Smooth muscle cell (in vitro differentiated cells): ENCODE measurements at regions not wholly inside any gene's neighbourhood (a gene's known extent, or its start where the extent isn't known, plus 50 kb on each side); places are given as distances from the start of the nearest gene placed in this dataset.

Experiments used
- DNase-seq: peaks from one replicate; lab custom pipeline; 2025; ENCODE audit not compliant: unreplicated experiment; lab: John Stamatoyannopoulos, UW
- H2AFZ ChIP-seq: fragments of 200-600 bp; sonication (generic); 2 replicates; pipeline ENCODE4 v1.6.0; 2016; ENCODE audit warnings: antibody characterized with exemption, low read depth, mild to moderate bottlenecking
- H3F3A ChIP-seq: fragments of 200-600 bp; sonication (generic); 2 replicates; pipeline ENCODE4 v1.6.0; 2017; ENCODE audit warnings: antibody characterized with exemption, low read depth
- H3K27ac ChIP-seq: fragments of 200-600 bp; sonication (generic); 2 replicates; pipeline ENCODE4 v1.5.1; 2016; ENCODE audit warnings: low read depth, mild to moderate bottlenecking
- H3K27me3 ChIP-seq: fragments of 200-600 bp; sonication (generic); 2 replicates; pipeline ENCODE4 v1.6.1; 2016; ENCODE audit warnings: low read depth, mild to moderate bottlenecking
- H3K36me3 ChIP-seq: fragments of 200-600 bp; sonication (generic); 2 replicates; pipeline ENCODE4 v1.5.1; 2016; ENCODE audit warnings: low read depth
- H3K4me1 ChIP-seq: fragments of 200-600 bp; sonication (generic); 2 replicates; pipeline ENCODE4 v1.5.1; 2016; ENCODE audit warnings: low read depth
- H3K4me2 ChIP-seq: fragments of 200-600 bp; sonication (generic); 2 replicates; pipeline ENCODE4 v1.6.0; 2016; ENCODE audit warnings: mild to moderate bottlenecking
- H3K4me3 ChIP-seq: fragments of 200-600 bp; sonication (generic); 2 replicates; pipeline ENCODE4 v1.5.1; 2016; ENCODE audit warnings: mild to moderate bottlenecking
- H3K79me2 ChIP-seq: fragments of 200-600 bp; sonication (generic); 2 replicates; pipeline ENCODE4 v1.6.0; 2016; ENCODE audit warnings: low read depth, mild to moderate bottlenecking
- H3K9ac ChIP-seq: fragments of 200-600 bp; sonication (generic); 2 replicates; pipeline ENCODE4 v1.6.0; 2016; ENCODE audit warnings: low read depth
- H3K9me3 ChIP-seq: fragments of 200-600 bp; sonication (generic); replicated peaks from 2 replicates; pipeline ENCODE4 v1.5.1; 2016; ENCODE audit warnings: low read depth
- H4K20me1 ChIP-seq: fragments of 200-600 bp; sonication (generic); 2 replicates; pipeline ENCODE4 v1.6.0; 2016; ENCODE audit warnings: low read depth
- WGBS: methylation state at CpG from one replicate; pipeline ENCODE4 v1.1.7; 2016; ENCODE audit warnings: low lambda C conversion rate; 5-methylcytosine and 5-hydroxymethylcytosine counted together
- TF ChIP-seq, protein P1 (sequence below): fragments of 200-600 bp; sonication (generic); IDR thresholded peaks from 2 replicates; pipeline ENCODE4 v1.5.1; 2017; ENCODE audit warnings: borderline replicate concordance, mild to moderate bottlenecking, antibody characterized with exemption; ENCODE audit not compliant: insufficient read depth, poor library complexity, severe bottlenecking

DNA sequence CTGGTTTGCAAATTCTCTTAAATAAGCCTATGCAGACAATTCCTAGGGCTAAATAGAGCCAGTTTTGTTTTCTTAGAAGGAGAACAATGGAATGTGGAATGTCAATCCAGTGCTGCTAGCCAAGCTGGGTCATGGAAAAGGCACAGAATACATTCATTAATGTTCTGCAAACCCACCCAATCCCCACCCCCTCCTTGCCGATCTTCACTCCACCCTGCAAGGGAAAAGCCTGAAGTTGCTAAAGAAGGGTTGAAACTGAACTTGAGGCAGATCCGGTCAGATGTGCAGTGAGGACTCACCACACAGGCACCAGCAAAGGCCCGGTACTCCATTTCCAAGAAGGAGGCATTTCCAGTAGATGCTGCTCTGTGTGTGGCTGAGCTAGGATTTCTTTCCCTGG is 179.6 kb downstream of the PLPP3 start:
- Histone ChIP-seq H2AFZ (no peak overlapping the region), H3K27ac (no peak overlapping the region), H3K4me3 (no peak overlapping the region), H3K36me3 (no peaks in the 10 kb centered on the region), H3F3A (peaks cover 8% of the 10 kb centered on the region), H3K9me3 (no peaks in the 10 kb centered on the region), H3K79me2 (no peaks in the 10 kb centered on the region), H3K4me1 (peaks cover 13% of the 10 kb centered on the region), H4K20me1 (no peaks in the 10 kb centered on the region), H3K4me2 (no peak overlapping the region), H3K27me3 (no peaks in the 10 kb centered on the region), H3K9ac (no peak overlapping the region)
- 91% methylated on average over 3 of the region's 3 CpGs for WGBS
- TF ChIP-seq, protein P1, sequence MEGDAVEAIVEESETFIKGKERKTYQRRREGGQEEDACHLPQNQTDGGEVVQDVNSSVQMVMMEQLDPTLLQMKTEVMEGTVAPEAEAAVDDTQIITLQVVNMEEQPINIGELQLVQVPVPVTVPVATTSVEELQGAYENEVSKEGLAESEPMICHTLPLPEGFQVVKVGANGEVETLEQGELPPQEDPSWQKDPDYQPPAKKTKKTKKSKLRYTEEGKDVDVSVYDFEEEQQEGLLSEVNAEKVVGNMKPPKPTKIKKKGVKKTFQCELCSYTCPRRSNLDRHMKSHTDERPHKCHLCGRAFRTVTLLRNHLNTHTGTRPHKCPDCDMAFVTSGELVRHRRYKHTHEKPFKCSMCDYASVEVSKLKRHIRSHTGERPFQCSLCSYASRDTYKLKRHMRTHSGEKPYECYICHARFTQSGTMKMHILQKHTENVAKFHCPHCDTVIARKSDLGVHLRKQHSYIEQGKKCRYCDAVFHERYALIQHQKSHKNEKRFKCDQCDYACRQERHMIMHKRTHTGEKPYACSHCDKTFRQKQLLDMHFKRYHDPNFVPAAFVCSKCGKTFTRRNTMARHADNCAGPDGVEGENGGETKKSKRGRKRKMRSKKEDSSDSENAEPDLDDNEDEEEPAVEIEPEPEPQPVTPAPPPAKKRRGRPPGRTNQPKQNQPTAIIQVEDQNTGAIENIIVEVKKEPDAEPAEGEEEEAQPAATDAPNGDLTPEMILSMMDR: no peak
- no peak for DNase-seq

DNA sequence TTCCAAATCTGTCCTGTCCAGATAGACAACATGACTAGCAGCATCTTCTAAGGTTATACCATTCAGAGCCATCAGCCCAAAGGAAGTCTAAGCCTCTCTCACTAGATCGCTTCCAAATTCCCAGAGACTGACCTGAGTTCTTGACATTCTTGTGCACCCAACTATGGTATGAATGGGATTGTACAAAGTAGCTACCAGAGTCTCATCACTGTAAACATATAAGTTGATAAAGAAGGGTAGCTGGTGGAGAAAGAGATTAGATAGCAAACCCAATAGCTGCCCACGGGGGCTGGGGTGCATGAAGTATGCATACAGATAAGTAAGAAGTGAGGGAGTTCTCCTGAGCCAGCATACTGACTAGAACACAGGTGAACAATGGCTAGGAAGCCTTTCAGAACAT is 180.0 kb downstream of the PLPP3 start:
- Histone ChIP-seq H3K9me3 (no peaks in the 10 kb centered on the region), H3K79me2 (no peaks in the 10 kb centered on the region), H3K4me3 (no peak overlapping the region), H2AFZ (no peak overlapping the region), H3K4me1 (peaks cover 13% of the 10 kb centered on the region), H3K4me2 (no peak overlapping the region), H4K20me1 (no peaks in the 10 kb centered on the region), H3K9ac (no peak overlapping the region), H3K27ac (no peak overlapping the region), H3K36me3 (no peaks in the 10 kb centered on the region), H3K27me3 (no peaks in the 10 kb centered on the region), H3F3A (peaks cover 8% of the 10 kb centered on the region)
- 41% methylated on average over 2 of the region's 2 CpGs for WGBS
- no peak for DNase-seq
- TF ChIP-seq, protein P1: no peak

DNA sequence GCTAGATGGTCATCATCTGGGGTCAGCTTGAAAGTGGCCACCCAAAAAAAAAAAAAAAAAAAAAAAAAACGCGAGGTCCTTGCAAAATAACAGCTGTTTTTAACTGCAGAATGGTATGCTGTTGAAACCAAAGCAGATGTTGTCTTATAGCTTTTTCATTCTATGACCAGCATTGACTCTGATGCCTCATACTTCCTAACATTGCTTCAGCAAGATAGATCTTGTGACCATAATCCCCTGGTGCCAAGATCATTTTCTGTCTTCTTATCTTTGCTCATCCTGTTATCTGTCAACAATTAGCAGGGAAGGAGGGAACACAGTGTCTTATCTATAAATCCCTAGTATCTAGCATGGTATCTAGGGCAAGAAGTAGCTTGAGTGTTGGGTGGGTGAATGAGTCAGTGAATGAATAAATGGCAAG is 181.5 kb downstream of the PLPP3 start:
- Histone ChIP-seq H3K79me2 (no peaks in the 10 kb centered on the region), H3K4me3 (no peak overlapping the region), H4K20me1 (no peaks in the 10 kb centered on the region), H3K9me3 (no peaks in the 10 kb centered on the region), H2AFZ (no peak overlapping the region), H3K27me3 (no peaks in the 10 kb centered on the region), H3K9ac (no peak overlapping the region), H3K4me2 (no peak overlapping the region), H3F3A (peaks cover 8% of the 10 kb centered on the region), H3K4me1 (peaks cover 13% of the 10 kb centered on the region), H3K36me3 (no peaks in the 10 kb centered on the region), H3K27ac (no peak overlapping the region)
- no peak for DNase-seq
- TF ChIP-seq, protein P1: no peak
- WGBS: 78% methylated on average over 2 of the region's 2 CpGs

DNA sequence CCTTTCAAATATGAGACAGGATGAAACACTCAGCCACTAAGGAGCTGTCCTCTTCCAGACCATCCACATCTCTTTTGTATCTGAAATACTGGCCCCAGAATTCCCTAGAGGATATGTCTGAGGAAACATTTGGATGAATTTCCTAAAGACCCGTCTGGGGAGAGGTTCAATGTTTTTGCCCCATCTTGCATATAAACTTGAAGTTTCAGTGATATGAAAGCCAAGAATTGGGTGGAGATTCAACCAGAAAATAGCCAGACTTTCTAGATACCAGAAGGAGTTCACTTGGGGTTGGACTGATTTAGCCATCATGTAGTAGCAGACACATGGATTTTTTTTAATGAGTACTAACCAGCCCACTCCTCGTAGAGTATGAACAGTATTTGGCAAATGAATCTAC is 182.0 kb downstream of the PLPP3 start:
- no peak for DNase-seq
- no peak overlapping the region for H3K27ac ChIP-seq
- 81% methylated on average over 2 of the region's 2 CpGs for WGBS

More for the DNA sequence above, 182.0 kb downstream of the PLPP3 start:
- Histone ChIP-seq H3K27me3 (no peaks in the 10 kb centered on the region), H3K4me1 (peaks cover 13% of the 10 kb centered on the region), H3K79me2 (no peaks in the 10 kb centered on the region), H3K4me3 (no peak overlapping the region), H2AFZ (no peak overlapping the region), H3K4me2 (no peak overlapping the region), H4K20me1 (no peaks in the 10 kb centered on the region), H3K36me3 (no peaks in the 10 kb centered on the region), H3K9me3 (no peaks in the 10 kb centered on the region), H3K9ac (no peak overlapping the region), H3F3A (peaks cover 8% of the 10 kb centered on the region)
- TF ChIP-seq, protein P1: no peak
